Stomach (tissue), 8 donors: ENCODE measurements at regions not wholly inside any gene's neighbourhood (a gene's known extent, or its start where the extent isn't known, plus 50 kb on each side); places are given as distances from the start of the nearest gene placed in this dataset.

Experiments used
- DNase-seq, 2 donors: peaks; one replicate each; pipeline versions ENCODE4 v3.0.0 to v3.0.0-alpha.2; 2013 to 2019
- H3K27ac ChIP-seq, 5 donors: fragments of 200-600 bp in 4 of 5; sonication (generic) in 4 of 5; one replicate each; pipeline ENCODE4 v1.5.1; 2013 to 2019; ENCODE audit warnings: mild to moderate bottlenecking in 1 of 5, moderate library complexity in 1 of 5
- H3K27me3 ChIP-seq, 3 donors: fragments of 200-600 bp; sonication (generic); one replicate each; pipeline ENCODE4 v1.5.1; 2017 to 2019; ENCODE audit warnings: mixed run types in 1 of 3
- H3K36me3 ChIP-seq, 4 donors: fragments of 200-600 bp; sonication (generic); 1 replicate in 3 of 4; 2 replicates in 1 of 4; pipeline ENCODE4 v1.5.1; 2016 to 2019
- H3K4me1 ChIP-seq, 4 donors: fragments of 200-600 bp; sonication (generic); one replicate each; pipeline ENCODE4 v1.5.1; 2016 to 2019
- H3K4me3 ChIP-seq, 4 donors: fragments of 200-600 bp; sonication (generic) in 3 of 4; one replicate each; pipeline ENCODE4 v1.5.1; 2016 to 2019; ENCODE audit warnings: mild to moderate bottlenecking in 1 of 4
- H3K9me3 ChIP-seq, 4 donors: fragments of 200-600 bp; sonication (generic); one replicate each; pipeline ENCODE4 v1.5.1; 2016 to 2019
- EP300 ChIP-seq: sonication (generic); formaldehyde crosslinking; IDR thresholded peaks from one replicate; pipeline ENCODE4 v1.6.1; 2017; ENCODE audit warnings: antibody characterized with exemption
- POLR2A ChIP-seq, 4 donors: fragments of 450-650 bp; IDR thresholded peaks; one replicate each; pipeline ENCODE4 v1.6.1; 2016; ENCODE audit warnings: antibody characterized with exemption in 4 of 4, control low read depth in 2 of 4, mild to moderate bottlenecking in 1 of 4, moderate library complexity in 1 of 4
- POLR2AphosphoS5 ChIP-seq, 3 donors: sonication (generic); formaldehyde crosslinking; IDR thresholded peaks; one replicate each; pipeline ENCODE4 v1.6.1; 2016; ENCODE audit warnings: antibody characterized with exemption in 3 of 3
- WGBS, 5 donors: extraction: QIAGEN DNeasy Blood & Tissue Kit in 3 of 5; methylation state at CpG; one replicate each; pipeline versions ENCODE4 v1.1.5 to v1.1.7; 2013 to 2018; 5-methylcytosine and 5-hydroxymethylcytosine counted together
- intact Hi-C: fragments of 100-400 bp; cut with DNase I; formaldehyde crosslinking; loops from one replicate; pipeline ENCODE4 v1.15.1; 2023; ENCODE audit warnings: low total_unique reads
- TF ChIP-seq, protein P1 (sequence below), 7 experiments: fragments of 450-650 bp in 4 of 7; fragments of 200-600 bp in 3 of 7; sonication (generic) in 3 of 7; IDR thresholded peaks; one replicate each; pipeline ENCODE4 v1.5.1; 2016 to 2019; ENCODE audit warnings: antibody characterized with exemption in 7 of 7, control low read depth in 2 of 7, mild to moderate bottlenecking in 1 of 7
- donor health status: healthy with polysubstance abuse.
- donor health status: Bipolar disorder and iron deficiency.
- donor health status: healthy.

DNA sequence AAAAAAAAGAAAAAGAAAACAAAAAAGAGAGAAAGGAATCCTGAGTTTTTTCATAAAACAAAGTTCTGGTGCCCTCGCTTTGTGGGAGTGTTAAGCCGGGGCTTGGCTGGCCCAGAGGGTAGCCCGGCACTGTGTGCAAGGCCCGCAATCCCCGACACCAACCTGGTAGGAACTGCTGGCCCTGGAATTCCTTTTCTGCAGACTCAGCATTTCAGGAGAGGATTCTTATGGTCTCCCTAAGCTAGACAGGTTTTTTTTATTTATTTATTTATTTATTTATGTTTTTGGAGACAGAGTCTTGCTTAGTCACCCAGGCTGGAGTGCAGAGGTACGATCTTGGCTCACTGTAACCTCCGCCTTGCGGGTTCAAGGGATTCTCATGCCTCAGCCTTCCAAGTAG, 238.8 kb downstream of the PDCD6IP start:
- TF ChIP-seq POLR2AphosphoS5 (IDR thresholded peaks at IDR 0.05) = no peak
- TF ChIP-seq POLR2A (IDR thresholded peaks at IDR 0.05) = no peak
- TF ChIP-seq, protein P1, sequence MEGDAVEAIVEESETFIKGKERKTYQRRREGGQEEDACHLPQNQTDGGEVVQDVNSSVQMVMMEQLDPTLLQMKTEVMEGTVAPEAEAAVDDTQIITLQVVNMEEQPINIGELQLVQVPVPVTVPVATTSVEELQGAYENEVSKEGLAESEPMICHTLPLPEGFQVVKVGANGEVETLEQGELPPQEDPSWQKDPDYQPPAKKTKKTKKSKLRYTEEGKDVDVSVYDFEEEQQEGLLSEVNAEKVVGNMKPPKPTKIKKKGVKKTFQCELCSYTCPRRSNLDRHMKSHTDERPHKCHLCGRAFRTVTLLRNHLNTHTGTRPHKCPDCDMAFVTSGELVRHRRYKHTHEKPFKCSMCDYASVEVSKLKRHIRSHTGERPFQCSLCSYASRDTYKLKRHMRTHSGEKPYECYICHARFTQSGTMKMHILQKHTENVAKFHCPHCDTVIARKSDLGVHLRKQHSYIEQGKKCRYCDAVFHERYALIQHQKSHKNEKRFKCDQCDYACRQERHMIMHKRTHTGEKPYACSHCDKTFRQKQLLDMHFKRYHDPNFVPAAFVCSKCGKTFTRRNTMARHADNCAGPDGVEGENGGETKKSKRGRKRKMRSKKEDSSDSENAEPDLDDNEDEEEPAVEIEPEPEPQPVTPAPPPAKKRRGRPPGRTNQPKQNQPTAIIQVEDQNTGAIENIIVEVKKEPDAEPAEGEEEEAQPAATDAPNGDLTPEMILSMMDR (IDR thresholded peaks at IDR 0.05) = no peak
- TF ChIP-seq EP300 = no peak
- WGBS, 5 donors = 87 to 95% (median 91%) methylated on average over 8 of the region's 8 CpGs
- intact Hi-C loops = no loop called here

DNA sequence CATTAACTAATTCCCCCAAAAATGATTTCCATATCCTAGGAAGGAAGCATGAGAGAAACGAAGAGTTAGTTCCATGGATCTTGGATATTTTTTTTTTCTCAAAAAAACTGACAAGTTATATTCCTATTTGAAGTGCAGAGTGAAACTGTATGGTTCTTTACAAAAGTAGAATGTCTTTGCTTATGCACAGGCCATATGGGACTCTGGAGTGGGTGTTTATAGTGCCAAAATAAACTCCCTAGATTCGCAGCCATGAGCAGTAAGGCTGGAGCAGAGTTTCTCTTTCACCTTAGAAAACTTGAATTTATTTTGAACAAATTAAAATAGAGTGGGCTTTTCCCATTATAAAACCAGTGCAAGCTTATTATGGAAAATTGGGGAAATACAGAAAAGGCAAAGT, 239.7 kb downstream of the PDCD6IP start:
- Histone ChIP-seq H3K9me3 (no peaks in the 10 kb centered on the region), H3K27me3 (no peaks in the 10 kb centered on the region), H3K27ac (no peak overlapping the region), H3K4me3 (no peak overlapping the region), H3K36me3 (no peaks in the 10 kb centered on the region), H3K4me1 (no peaks in the 10 kb centered on the region)
- WGBS, 5 donors = 61 to 74% (median 65%) methylated on average over 2 of the region's 2 CpGs
- intact Hi-C loops = no loop called here
- TF ChIP-seq, protein P1 (IDR thresholded peaks at IDR 0.05) = no peak
- TF ChIP-seq POLR2AphosphoS5 (IDR thresholded peaks at IDR 0.05) = no peak
- no peak for TF ChIP-seq EP300
- TF ChIP-seq POLR2A (IDR thresholded peaks at IDR 0.05) = no peak
- no peak for DNase-seq

More for the DNA sequence above, 238.8 kb downstream of the PDCD6IP start:
- H3K9me3 ChIP-seq = no peaks in the 10 kb centered on the region
- no peak overlapping the region for H3K27ac ChIP-seq
- H3K4me3 ChIP-seq = no peak overlapping the region
- H3K4me1 ChIP-seq = no peaks in the 10 kb centered on the region
- no peaks in the 10 kb centered on the region for H3K27me3 ChIP-seq
- no peak for DNase-seq
- H3K36me3 ChIP-seq = no peaks in the 10 kb centered on the region

DNA sequence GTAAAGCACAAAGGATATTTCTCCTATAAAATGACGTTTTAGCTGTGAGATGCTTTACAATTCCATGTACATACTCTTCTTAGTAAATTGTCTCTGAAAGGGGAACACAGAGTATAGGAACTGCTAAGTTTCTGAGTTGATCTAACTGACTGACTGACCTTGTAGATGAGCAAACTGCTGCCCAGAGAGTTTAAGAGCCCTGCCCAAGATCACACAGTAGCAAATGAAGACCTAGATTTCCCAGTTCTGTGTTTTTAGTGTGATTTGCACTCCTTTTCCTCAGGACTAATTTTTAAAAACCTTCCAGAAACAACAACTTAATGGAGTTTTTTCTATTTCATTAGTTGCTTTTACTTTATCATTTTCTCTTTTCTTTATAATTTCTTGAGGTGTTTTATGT, 247.7 kb downstream of the PDCD6IP start:
- H3K4me3 ChIP-seq = no peak overlapping the region
- WGBS, 5 donors = 47 to 74% (median 65%) methylated on average over 1 of the region's 1 CpG
- H3K36me3 ChIP-seq = no peaks in the 10 kb centered on the region
- no peak overlapping the region for H3K27ac ChIP-seq
- DNase-seq = no peak
- H3K4me1 ChIP-seq = no peaks in the 10 kb centered on the region
- no peak for TF ChIP-seq EP300
- TF ChIP-seq, protein P1 (IDR thresholded peaks at IDR 0.05) = no peak
- no peak for TF ChIP-seq POLR2A (IDR thresholded peaks at IDR 0.05)
- no peak for TF ChIP-seq POLR2AphosphoS5 (IDR thresholded peaks at IDR 0.05)
- intact Hi-C loops = no loop called here
- no peaks in the 10 kb centered on the region for H3K27me3 ChIP-seq
- H3K9me3 ChIP-seq = no peaks in the 10 kb centered on the region

DNA sequence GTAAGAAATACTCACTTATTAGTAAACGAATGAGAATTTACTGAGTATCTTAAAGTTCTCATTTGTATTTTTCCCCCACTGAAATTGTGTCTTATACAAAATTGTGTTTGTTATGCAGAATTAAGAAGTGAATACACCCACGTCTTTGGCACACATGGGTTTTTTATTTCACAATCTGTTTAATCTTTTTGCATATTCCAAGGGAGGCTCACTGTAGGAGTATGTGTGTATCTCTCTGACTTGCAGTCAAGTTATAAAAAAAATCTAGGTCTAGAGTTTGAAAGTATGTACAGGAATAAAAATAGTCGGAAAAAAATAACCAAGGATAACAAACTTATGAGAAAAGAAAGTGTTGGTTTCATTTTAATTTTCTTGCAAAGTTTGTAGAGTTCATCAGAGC, 255.2 kb downstream of the PDCD6IP start:
- H3K4me3 ChIP-seq = no peak overlapping the region
- intact Hi-C loops = no loop called here
- no peaks in the 10 kb centered on the region for H3K36me3 ChIP-seq
- no peaks in the 10 kb centered on the region for H3K27me3 ChIP-seq
- no peak overlapping the region for H3K27ac ChIP-seq
- no peak for DNase-seq
- TF ChIP-seq, protein P1 (IDR thresholded peaks at IDR 0.05) = no peak
- TF ChIP-seq EP300 (no peak), POLR2AphosphoS5 (IDR thresholded peaks at IDR 0.05) (no peak), POLR2A (IDR thresholded peaks at IDR 0.05) (no peak)
- WGBS, 5 donors = 70 to 81% (median 77%) methylated on average over 3 of the region's 3 CpGs
- H3K4me1 ChIP-seq = no peaks in the 10 kb centered on the region
- no peaks in the 10 kb centered on the region for H3K9me3 ChIP-seq
